KMS-11 (cell line): ENCODE measurements at regions not wholly inside any gene's neighbourhood (a gene's known extent, or its start where the extent isn't known, plus 50 kb on each side); places are given as distances from the start of the nearest gene placed in this dataset.

Experiments
- H2AFZ ChIP-seq: fragments of 200-600 bp; sonication (generic); 2 replicates; pipeline ENCODE4 v1.6.1; 2016; ENCODE audit warnings: antibody characterized with exemption, mixed run types, low read depth
- H3K27ac ChIP-seq: fragments of 200-600 bp; sonication (generic); 2 replicates; pipeline ENCODE4 v1.6.1; 2016; ENCODE audit warnings: mild to moderate bottlenecking, mixed run types
- H3K27me3 ChIP-seq: fragments of 200-600 bp; sonication (generic); 2 replicates; pipeline ENCODE4 v1.6.1; 2017; ENCODE audit warnings: mild to moderate bottlenecking, low read depth, mixed run types, moderate library complexity; ENCODE audit not compliant: insufficient read depth
- H3K36me3 ChIP-seq: fragments of 200-600 bp; sonication (generic); 2 replicates; pipeline ENCODE4 v1.6.1; 2017; ENCODE audit warnings: mild to moderate bottlenecking, mixed run types; ENCODE audit not compliant: insufficient read depth
- H3K4me1 ChIP-seq: fragments of 200-600 bp; sonication (generic); 2 replicates; pipeline ENCODE4 v1.6.1; 2016; ENCODE audit warnings: mild to moderate bottlenecking, low read depth, mixed run types; ENCODE audit not compliant: poor library complexity, severe bottlenecking
- H3K4me2 ChIP-seq: fragments of 200-600 bp; sonication (generic); 2 replicates; pipeline ENCODE4 v1.7.0; 2016; ENCODE audit warnings: mild to moderate bottlenecking, mixed run types
- H3K4me3 ChIP-seq: fragments of 200-600 bp; sonication (generic); IDR thresholded peaks from 2 replicates; pipeline ENCODE4 v1.6.1; 2017; ENCODE audit warnings: low read depth, low read length, mixed read lengths; ENCODE audit not compliant: insufficient read depth
- H3K79me2 ChIP-seq: fragments of 200-600 bp; sonication (generic); 2 replicates; pipeline ENCODE4 v1.6.1; 2016; ENCODE audit warnings: low read depth, mixed run types; ENCODE audit not compliant: insufficient read depth
- H3K9ac ChIP-seq: fragments of 200-600 bp; sonication (generic); 2 replicates; pipeline ENCODE4 v1.6.1; 2016; ENCODE audit warnings: mild to moderate bottlenecking, mixed run types
- H4K20me1 ChIP-seq: fragments of 200-600 bp; sonication (generic); 2 replicates; pipeline ENCODE4 v1.6.1; 2016; ENCODE audit warnings: mild to moderate bottlenecking, mixed run types; ENCODE audit not compliant: insufficient read depth
- TF ChIP-seq, protein P1 (sequence below): fragments of 200-600 bp; sonication (generic); conservative IDR thresholded peaks from 2 replicates; pipeline ENCODE4 v1.6.1; 2017; ENCODE audit warnings: low read depth, mild to moderate bottlenecking, antibody characterized with exemption, low read length, moderate library complexity, mixed read lengths

- H4K20me1 ChIP-seq = no peaks in the 10 kb centered on the region
- TF ChIP-seq, protein P1, sequence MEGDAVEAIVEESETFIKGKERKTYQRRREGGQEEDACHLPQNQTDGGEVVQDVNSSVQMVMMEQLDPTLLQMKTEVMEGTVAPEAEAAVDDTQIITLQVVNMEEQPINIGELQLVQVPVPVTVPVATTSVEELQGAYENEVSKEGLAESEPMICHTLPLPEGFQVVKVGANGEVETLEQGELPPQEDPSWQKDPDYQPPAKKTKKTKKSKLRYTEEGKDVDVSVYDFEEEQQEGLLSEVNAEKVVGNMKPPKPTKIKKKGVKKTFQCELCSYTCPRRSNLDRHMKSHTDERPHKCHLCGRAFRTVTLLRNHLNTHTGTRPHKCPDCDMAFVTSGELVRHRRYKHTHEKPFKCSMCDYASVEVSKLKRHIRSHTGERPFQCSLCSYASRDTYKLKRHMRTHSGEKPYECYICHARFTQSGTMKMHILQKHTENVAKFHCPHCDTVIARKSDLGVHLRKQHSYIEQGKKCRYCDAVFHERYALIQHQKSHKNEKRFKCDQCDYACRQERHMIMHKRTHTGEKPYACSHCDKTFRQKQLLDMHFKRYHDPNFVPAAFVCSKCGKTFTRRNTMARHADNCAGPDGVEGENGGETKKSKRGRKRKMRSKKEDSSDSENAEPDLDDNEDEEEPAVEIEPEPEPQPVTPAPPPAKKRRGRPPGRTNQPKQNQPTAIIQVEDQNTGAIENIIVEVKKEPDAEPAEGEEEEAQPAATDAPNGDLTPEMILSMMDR = no peak
- H3K9ac ChIP-seq = no peak overlapping the region
- no peak overlapping the region for H2AFZ ChIP-seq
- H3K27me3 ChIP-seq = no peaks in the 10 kb centered on the region
- peaks cover 3% of the 10 kb centered on the region for H3K4me1 ChIP-seq
- H3K27ac ChIP-seq = no peak overlapping the region
- no peak overlapping the region for H3K4me3 ChIP-seq
- no peaks in the 10 kb centered on the region for H3K79me2 ChIP-seq
- no peak overlapping the region for H3K4me2 ChIP-seq
- no peaks in the 10 kb centered on the region for H3K36me3 ChIP-seq
Measured at GRCh38 chr13:95375706-95376105, 74.5 kb upstream of the ABCC4 start.

DNA sequence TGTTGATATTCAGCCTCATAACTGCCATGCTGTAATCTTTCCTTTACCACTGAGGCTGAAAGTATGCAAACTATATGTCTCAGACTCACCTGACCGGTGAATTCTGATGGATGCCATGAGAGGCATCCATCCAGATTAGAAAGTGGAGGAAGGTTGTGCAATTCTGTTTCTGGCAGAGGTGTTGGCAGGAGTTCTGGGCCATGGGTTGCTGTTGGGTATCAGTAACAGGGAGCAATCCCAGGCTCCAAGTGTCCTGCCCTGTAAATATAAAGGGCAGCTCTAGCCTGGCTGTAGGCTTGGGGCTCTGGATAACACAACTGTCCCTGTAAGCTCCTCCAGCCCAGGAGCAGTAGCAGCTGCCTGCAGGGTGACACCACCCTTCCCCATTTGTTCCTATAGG, 77.4 kb upstream of the ABCC4 start:
- TF ChIP-seq, protein P1 = no peak
- H3K27ac ChIP-seq = no peak overlapping the region
- no peak overlapping the region for H3K4me2 ChIP-seq
- no peak overlapping the region for H3K4me3 ChIP-seq
- no peak overlapping the region for H3K9ac ChIP-seq
- H4K20me1 ChIP-seq = no peaks in the 10 kb centered on the region
- no peak overlapping the region for H2AFZ ChIP-seq
- H3K27me3 ChIP-seq = no peaks in the 10 kb centered on the region
- H3K4me1 ChIP-seq = peaks cover 3% of the 10 kb centered on the region
- no peaks in the 10 kb centered on the region for H3K36me3 ChIP-seq
- no peaks in the 10 kb centered on the region for H3K79me2 ChIP-seq

DNA sequence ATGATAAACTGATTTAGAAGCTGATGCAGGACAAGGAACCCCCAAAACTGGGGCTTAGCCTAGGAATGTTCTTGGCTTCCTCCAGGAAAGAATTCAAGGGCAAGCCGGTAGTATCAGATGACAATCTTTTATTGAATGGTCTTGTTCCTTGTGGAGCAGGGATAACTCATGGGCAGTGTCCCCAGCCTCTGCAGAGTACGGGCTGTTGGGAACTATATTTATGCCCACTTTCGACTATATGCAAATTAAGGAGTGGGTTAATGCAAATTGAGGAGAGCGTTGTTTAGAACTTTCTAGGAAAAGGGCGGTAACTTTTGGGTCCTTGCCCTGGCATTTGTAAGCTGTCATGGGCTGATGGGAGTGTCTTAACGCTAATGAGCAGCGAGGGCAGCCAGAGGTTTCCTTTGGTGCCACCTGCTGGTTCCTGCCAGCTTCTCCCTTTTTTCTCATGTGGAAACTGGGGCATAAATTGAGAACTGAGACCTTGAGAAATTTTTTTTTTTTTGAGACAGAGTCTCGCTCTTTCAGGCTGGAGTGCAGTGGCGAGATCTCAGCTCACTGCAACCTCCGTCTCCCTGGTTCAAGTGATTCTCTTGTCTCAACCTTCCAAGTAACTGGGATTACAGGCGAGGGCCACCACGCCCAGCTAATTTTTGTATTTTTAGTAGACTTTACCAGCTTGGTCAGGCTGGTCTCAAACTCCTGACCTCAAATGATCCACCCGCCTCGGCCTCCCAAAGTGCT, 79.4 kb upstream of the ABCC4 start:
- no peaks in the 10 kb centered on the region for H4K20me1 ChIP-seq
- no peak overlapping the region; the same call in 1 of the 2 replicates for H3K4me2 ChIP-seq
- peak overlapping the region; percentile 61 for H2AFZ ChIP-seq
- H3K27me3 ChIP-seq = no peaks in the 10 kb centered on the region
- H3K4me1 ChIP-seq = peaks cover 3% of the 10 kb centered on the region
- TF ChIP-seq, protein P1 = peak; percentile 58
- H3K27ac ChIP-seq = no peak overlapping the region
- no peak overlapping the region for H3K9ac ChIP-seq
- no peaks in the 10 kb centered on the region for H3K79me2 ChIP-seq
- no peak overlapping the region for H3K4me3 ChIP-seq
- H3K36me3 ChIP-seq = no peaks in the 10 kb centered on the region

GRCh38 chr13:95381212-95381527, 79.9 kb upstream of the ABCC4 start:
- Histone ChIP-seq H3K27ac (no peak overlapping the region), H3K4me3 (no peak overlapping the region), H4K20me1 (no peaks in the 10 kb centered on the region), H3K9ac (no peak overlapping the region), H3K36me3 (no peaks in the 10 kb centered on the region), H2AFZ (peak overlapping the region; percentile 38), H3K4me2 (no peak overlapping the region; the same call in 1 of the 2 replicates), H3K79me2 (no peaks in the 10 kb centered on the region), H3K4me1 (peaks cover 3% of the 10 kb centered on the region), H3K27me3 (no peaks in the 10 kb centered on the region)
- TF ChIP-seq, protein P1 = 0 out of 2 replicates have a peak, but pooled peaks have one; percentile 3
